ENCODE measurements at regions not wholly inside any gene's neighbourhood (a gene's known extent, or its start where the extent isn't known, plus 50 kb on each side); places are given as distances from the start of the nearest gene placed in this dataset.

DNA sequence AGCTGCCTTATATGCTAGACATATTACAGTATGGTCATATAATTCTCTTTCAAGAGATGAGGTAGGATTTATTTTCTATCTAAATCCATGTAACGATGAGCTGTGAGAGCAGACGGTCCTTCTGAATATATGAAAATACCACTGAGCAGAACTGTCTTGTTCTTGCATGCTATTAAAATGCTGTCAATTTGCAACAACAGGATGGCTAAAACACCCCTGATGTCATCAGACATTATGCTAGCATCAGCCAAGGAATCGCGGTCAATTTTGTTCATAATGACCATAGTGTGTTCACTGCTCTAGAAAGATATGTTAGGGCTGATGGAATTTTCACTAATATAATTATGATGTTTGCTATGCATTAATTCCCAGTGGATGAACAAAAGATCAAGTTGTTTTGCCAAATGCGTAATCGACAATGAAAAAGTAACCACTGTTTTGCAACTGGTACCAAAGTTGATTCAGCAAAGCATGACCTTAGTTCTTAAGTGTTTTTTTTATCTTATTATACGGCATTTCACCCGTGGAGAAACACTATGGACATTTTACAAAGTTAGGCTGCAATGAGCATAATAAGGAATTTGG lies 765.4 kb upstream of the NR2F2 start:
- no peak for DNase-seq (ENCODE audit: low spot score in 2 of 2)
- H3K27ac ChIP-seq = no peak overlapping the region
- no peak overlapping the region for H3K4me3 ChIP-seq
- H3K36me3 ChIP-seq = no peaks in the 10 kb centered on the region
- no peaks in the 10 kb centered on the region for H3K4me1 ChIP-seq
- intact Hi-C loops (cut with DNase I; ENCODE audit: low total_unique reads) = no loop called here
- no peaks in the 10 kb centered on the region for H3K27me3 ChIP-seq
- H3K9me3 ChIP-seq = no peaks in the 10 kb centered on the region
- TF ChIP-seq, protein P1, sequence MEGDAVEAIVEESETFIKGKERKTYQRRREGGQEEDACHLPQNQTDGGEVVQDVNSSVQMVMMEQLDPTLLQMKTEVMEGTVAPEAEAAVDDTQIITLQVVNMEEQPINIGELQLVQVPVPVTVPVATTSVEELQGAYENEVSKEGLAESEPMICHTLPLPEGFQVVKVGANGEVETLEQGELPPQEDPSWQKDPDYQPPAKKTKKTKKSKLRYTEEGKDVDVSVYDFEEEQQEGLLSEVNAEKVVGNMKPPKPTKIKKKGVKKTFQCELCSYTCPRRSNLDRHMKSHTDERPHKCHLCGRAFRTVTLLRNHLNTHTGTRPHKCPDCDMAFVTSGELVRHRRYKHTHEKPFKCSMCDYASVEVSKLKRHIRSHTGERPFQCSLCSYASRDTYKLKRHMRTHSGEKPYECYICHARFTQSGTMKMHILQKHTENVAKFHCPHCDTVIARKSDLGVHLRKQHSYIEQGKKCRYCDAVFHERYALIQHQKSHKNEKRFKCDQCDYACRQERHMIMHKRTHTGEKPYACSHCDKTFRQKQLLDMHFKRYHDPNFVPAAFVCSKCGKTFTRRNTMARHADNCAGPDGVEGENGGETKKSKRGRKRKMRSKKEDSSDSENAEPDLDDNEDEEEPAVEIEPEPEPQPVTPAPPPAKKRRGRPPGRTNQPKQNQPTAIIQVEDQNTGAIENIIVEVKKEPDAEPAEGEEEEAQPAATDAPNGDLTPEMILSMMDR (IDR thresholded peaks at IDR 0.05) = no peak
- no peak for TF ChIP-seq POLR2AphosphoS5 (IDR thresholded peaks at IDR 0.05)
- TF ChIP-seq POLR2A (IDR thresholded peaks at IDR 0.05) = no peak

DNA sequence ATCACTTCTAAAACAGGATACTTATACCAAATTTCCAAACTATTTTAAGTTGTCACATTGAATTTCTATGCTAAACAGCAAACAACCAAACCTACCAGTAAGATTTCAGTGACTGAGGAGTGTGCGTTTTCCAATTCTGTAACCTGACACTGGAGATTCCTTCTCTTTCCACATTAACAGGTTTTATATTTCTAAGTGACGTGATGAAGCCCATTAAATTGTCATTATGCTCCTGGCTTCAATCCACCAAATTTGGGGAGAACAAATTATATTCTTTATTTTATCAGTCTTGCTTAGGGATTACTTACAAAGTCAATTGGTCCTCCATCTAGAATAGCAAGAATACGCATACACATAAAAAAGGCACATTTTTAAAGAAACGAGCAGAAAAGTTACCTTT lies 764.8 kb upstream of the NR2F2 start:
- Histone ChIP-seq H3K27ac (no peak overlapping the region), H3K4me3 (no peak overlapping the region), H3K4me1 (no peaks in the 10 kb centered on the region), H3K9me3 (no peaks in the 10 kb centered on the region), H3K36me3 (no peaks in the 10 kb centered on the region), H3K27me3 (no peaks in the 10 kb centered on the region)
- DNase-seq (ENCODE audit: low spot score in 2 of 2) = no peak
- intact Hi-C loops (cut with DNase I; ENCODE audit: low total_unique reads) = no loop called here
- TF ChIP-seq POLR2A (IDR thresholded peaks at IDR 0.05) (no peak), POLR2AphosphoS5 (IDR thresholded peaks at IDR 0.05) (no peak)
- TF ChIP-seq, protein P1 (IDR thresholded peaks at IDR 0.05) = no peak

DNA sequence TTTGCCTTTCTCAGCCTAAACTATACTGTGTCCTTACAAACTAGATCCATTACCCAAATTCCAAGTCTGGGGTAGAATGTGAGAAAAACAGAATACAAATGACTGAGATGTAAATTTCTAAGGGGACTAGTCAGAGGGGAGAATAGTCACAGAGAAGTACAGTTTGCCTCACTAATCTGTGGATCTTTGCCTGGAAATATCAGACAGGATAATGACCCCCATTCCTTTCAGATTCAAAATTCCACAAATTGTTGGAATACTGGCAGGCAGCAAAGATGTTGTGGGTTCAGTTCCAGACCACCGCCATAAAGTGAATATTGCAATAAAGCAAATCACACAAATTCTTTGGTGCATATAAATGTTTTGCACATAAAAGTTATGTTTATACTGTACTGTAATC lies 762.8 kb upstream of the NR2F2 start:
- Histone ChIP-seq H3K9me3 (peaks cover 0 to 12% of the 10 kb centered on the region in 2 donors), H3K27me3 (no peaks in the 10 kb centered on the region), H3K4me1 (no peaks in the 10 kb centered on the region), H3K4me3 (no peak overlapping the region), H3K27ac (no peak overlapping the region), H3K36me3 (no peaks in the 10 kb centered on the region)
- TF ChIP-seq POLR2A (IDR thresholded peaks at IDR 0.05) (no peak), POLR2AphosphoS5 (IDR thresholded peaks at IDR 0.05) (no peak)
- DNase-seq (ENCODE audit: low spot score in 2 of 2) = no peak
- intact Hi-C loops (cut with DNase I; ENCODE audit: low total_unique reads) = no loop called here

DNA sequence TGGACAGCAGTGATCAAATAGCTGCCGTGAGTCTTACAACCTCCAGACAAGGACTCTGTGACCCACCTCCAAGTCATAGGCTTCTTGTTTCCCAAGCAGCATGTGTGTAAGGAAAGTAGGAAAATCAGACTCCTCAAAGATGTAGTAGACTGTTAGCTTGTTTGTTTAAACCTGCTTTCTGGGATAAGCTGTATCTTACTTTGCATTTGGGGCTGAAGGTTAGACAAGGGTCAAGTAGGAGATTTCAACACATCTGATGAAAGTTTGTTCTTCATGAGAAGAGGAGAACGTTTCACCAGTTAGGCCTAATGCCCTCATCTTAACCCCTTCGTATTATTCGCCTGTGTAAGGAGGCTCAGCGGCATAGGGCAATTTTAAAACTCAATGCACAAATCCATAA lies 756.4 kb upstream of the NR2F2 start:
- intact Hi-C loops (cut with DNase I; ENCODE audit: low total_unique reads) = no loop called here

DNA sequence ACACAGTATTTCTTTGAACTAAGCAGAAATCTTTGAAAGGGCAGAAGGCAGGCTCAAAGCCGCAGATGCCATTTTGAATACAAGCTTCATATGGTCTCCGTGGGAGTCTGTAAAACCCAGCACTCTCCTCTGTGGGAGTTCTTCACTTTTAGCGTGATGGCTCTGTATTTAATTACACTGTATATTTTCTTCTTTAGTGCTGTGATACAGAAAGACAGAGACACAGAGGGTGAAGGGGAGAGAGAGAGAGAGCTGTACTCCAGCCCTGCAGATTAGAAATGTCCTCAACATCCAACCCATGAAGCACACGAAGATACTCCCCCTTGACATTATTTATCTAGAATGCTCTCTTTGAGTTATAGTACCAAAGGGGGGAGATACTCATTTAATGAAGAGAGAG lies 752.6 kb upstream of the NR2F2 start:
- H3K4me3 ChIP-seq = no peak overlapping the region
- no peak for TF ChIP-seq POLR2AphosphoS5 (IDR thresholded peaks at IDR 0.05)
- TF ChIP-seq, protein P1 (IDR thresholded peaks at IDR 0.05) = no peak
- no peaks in the 10 kb centered on the region for H3K27me3 ChIP-seq
- no peaks in the 10 kb centered on the region for H3K9me3 ChIP-seq
- H3K4me1 ChIP-seq = no peaks in the 10 kb centered on the region
- DNase-seq (ENCODE audit: low spot score in 2 of 2) = no peak
- H3K36me3 ChIP-seq = no peaks in the 10 kb centered on the region
- intact Hi-C loops (cut with DNase I; ENCODE audit: low total_unique reads) = no loop called here
- H3K27ac ChIP-seq = no peak overlapping the region

More for the DNA sequence above, 756.4 kb upstream of the NR2F2 start:
- Histone ChIP-seq H3K27ac (no peak overlapping the region), H3K36me3 (no peaks in the 10 kb centered on the region), H3K27me3 (no peaks in the 10 kb centered on the region), H3K4me1 (no peaks in the 10 kb centered on the region), H3K4me3 (no peak overlapping the region), H3K9me3 (peaks cover 0 to 13% of the 10 kb centered on the region in 2 donors)
- no peak for DNase-seq (ENCODE audit: low spot score in 2 of 2)
- TF ChIP-seq, protein P1 (IDR thresholded peaks at IDR 0.05) = no peak
- no peak for TF ChIP-seq POLR2A (IDR thresholded peaks at IDR 0.05)
- TF ChIP-seq POLR2AphosphoS5 (IDR thresholded peaks at IDR 0.05) = no peak

DNA sequence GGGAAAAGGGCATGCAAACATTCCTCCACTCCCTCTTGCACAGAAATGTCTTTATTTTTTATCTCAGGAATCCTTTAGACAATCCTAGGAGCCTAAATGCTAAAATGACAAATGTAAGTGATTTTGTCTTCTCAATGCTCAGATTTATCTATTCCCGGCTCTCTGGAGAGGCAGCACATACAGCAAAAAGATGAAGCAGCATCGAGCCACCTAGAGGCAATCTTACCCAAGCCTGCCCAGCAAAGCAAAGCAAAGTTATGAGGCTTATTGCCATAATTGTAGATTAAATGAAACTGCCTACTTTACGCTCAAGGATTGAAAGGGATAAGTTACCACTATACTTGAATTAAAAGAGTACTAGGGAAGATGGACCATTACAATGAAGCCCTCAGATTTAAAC lies 750.4 kb upstream of the NR2F2 start:
- H3K27me3 ChIP-seq = no peaks in the 10 kb centered on the region
- H3K36me3 ChIP-seq = no peaks in the 10 kb centered on the region
- no peaks in the 10 kb centered on the region for H3K9me3 ChIP-seq
- no peak overlapping the region for H3K27ac ChIP-seq
- intact Hi-C loops (cut with DNase I; ENCODE audit: low total_unique reads) = no loop called here
- no peak for TF ChIP-seq POLR2A (IDR thresholded peaks at IDR 0.05)
- TF ChIP-seq POLR2AphosphoS5 (IDR thresholded peaks at IDR 0.05) = no peak
- TF ChIP-seq, protein P1 (IDR thresholded peaks at IDR 0.05) = no peak
- no peak for DNase-seq (ENCODE audit: low spot score in 2 of 2)
- H3K4me3 ChIP-seq = no peak overlapping the region
- H3K4me1 ChIP-seq = no peaks in the 10 kb centered on the region
